SK-N-SH (cell line): ENCODE measurements at regions not wholly inside any gene's neighbourhood (a gene's known extent, or its start where the extent isn't known, plus 50 kb on each side); places are given as distances from the start of the nearest gene placed in this dataset.

Experiments
- CTCF ChIA-PET: fragments of 300-600, 350-600 bp; formaldehyde crosslinking; extraction: SDS; loops from one replicate; lab custom pipeline; 2021; lab: Yijun Ruan, JAX
- POLR2A ChIA-PET: fragments of 350-600 bp; sonication (Branson Sonifier 250); formaldehyde crosslinking; extraction: SDS; loops from one replicate; lab custom pipeline; 2020; ENCODE audit warnings: antibody characterized with exemption, inconsistent platforms; lab: Yijun Ruan, JAX
- DNase-seq: peaks from one replicate; pipeline ENCODE4 v3.0.0; 2012
- H2AFZ ChIP-seq: fragments of 200-600 bp; sonication (generic); 2 replicates; pipeline ENCODE4 v1.8.1; 2016; ENCODE audit warnings: antibody characterized with exemption, mild to moderate bottlenecking, low read depth
- H3F3A ChIP-seq: fragments of 200-600 bp; sonication (generic); replicated peaks from 2 replicates; pipeline ENCODE3; 2016; ENCODE audit warnings: antibody characterized with exemption, mild to moderate bottlenecking; ENCODE audit not compliant: insufficient read depth
- H3K27ac ChIP-seq, 2 experiments: fragments of 200-500 bp in 1 of 2; fragments of 200-600 bp in 1 of 2; sonication (Bioruptor generic) in 1 of 2; sonication (generic), shearing (Covaris generic) in 1 of 2; 2 replicates each; pipeline versions ENCODE4 v1.5.1 to v1.6.1; 2014 to 2016; ENCODE audit warnings: low read depth in 2 of 2, inconsistent platforms in 1 of 2, low read length in 1 of 2, mild to moderate bottlenecking in 1 of 2, mixed read lengths in 1 of 2
- H3K27me3 ChIP-seq: fragments of 200-600 bp; sonication (generic), shearing (Covaris generic); 2 replicates; pipeline ENCODE4 v1.6.1; 2016; ENCODE audit warnings: mixed run types; ENCODE audit not compliant: insufficient read depth
- H3K36me3 ChIP-seq, 2 experiments: fragments of 200-500 bp in 1 of 2; fragments of 200-600 bp in 1 of 2; sonication (Bioruptor generic) in 1 of 2; sonication (generic) in 1 of 2; replicated peaks in 1 of 2; 2 replicates each; pipeline versions ENCODE3 to v1.5.1; 2014 to 2016; ENCODE audit warnings: low read length in 1 of 2, mild to moderate bottlenecking in 1 of 2; ENCODE audit not compliant: insufficient read depth in 2 of 2, control insufficient read depth in 1 of 2
- H3K4me1 ChIP-seq, 2 experiments: fragments of 200-500 bp in 1 of 2; fragments of 200-600 bp in 1 of 2; sonication (Bioruptor generic) in 1 of 2; sonication (generic), shearing (Covaris generic) in 1 of 2; 2 replicates each; pipeline versions ENCODE4 v1.5.1 to v1.6.1; 2014 to 2016; ENCODE audit warnings: low read depth in 1 of 2, low read length in 1 of 2, mixed run types in 1 of 2; ENCODE audit not compliant: insufficient read depth in 2 of 2, control insufficient read depth in 1 of 2
- H3K4me2 ChIP-seq: fragments of 200-600 bp; sonication (generic), shearing (Covaris generic); 2 replicates; pipeline ENCODE4 v1.6.1; 2017; ENCODE audit warnings: mixed run types
- H3K4me3 ChIP-seq, 2 experiments: fragments of 200-500 bp in 1 of 2; fragments of 200-600 bp in 1 of 2; sonication (Bioruptor generic) in 1 of 2; sonication (generic), shearing (Covaris generic) in 1 of 2; 2 replicates each; pipeline versions ENCODE4 v1.5.1 to v1.8.1; 2014 to 2016; ENCODE audit warnings: low read depth in 2 of 2, inconsistent platforms in 1 of 2, low read length in 1 of 2, mild to moderate bottlenecking in 1 of 2, mixed read lengths in 1 of 2, moderate library complexity in 1 of 2
- H3K79me2 ChIP-seq: fragments of 200-600 bp; sonication (generic); 2 replicates; pipeline ENCODE4 v1.8.1; 2017; ENCODE audit warnings: mild to moderate bottlenecking; ENCODE audit not compliant: insufficient read depth
- H3K9ac ChIP-seq: fragments of 200-600 bp; sonication (generic); 2 replicates; pipeline ENCODE4 v1.6.1; 2017; ENCODE audit warnings: mixed run types
- H3K9me2 ChIP-seq: fragments of 200-600 bp; sonication (generic); 2 replicates; pipeline ENCODE4 v1.6.1; 2017; ENCODE audit warnings: mixed run types
- H3K9me3 ChIP-seq: fragments of 200-600 bp; sonication (generic); 2 replicates; pipeline ENCODE4 v1.6.1; 2017; ENCODE audit warnings: mixed run types, mild to moderate bottlenecking, moderate library complexity
- H4K20me1 ChIP-seq: fragments of 200-600 bp; sonication (generic); 2 replicates; pipeline ENCODE4 v1.6.1; 2017; ENCODE audit warnings: mild to moderate bottlenecking, mixed run types; ENCODE audit not compliant: insufficient read depth
- EP300 ChIP-seq, 2 experiments: IDR thresholded peaks; 2 replicates each; pipeline versions ENCODE4 v1.4.0 to v1.6.1; 2012; ENCODE audit warnings: borderline replicate concordance in 1 of 2, low read depth in 1 of 2, low read length in 1 of 2
- FOXJ3 ChIP-seq: sonication (generic); formaldehyde crosslinking; IDR thresholded peaks from 2 replicates; pipeline ENCODE4 v1.5.1; 2020; ENCODE audit warnings: mild to moderate bottlenecking, missing genetic modification reagents
- GABPA ChIP-seq: IDR thresholded peaks from 2 replicates; pipeline ENCODE4 v1.4.0; 2012; ENCODE audit warnings: low read depth, mild to moderate bottlenecking
- GATA2 ChIP-seq: sonication (generic); formaldehyde crosslinking; IDR thresholded peaks from 2 replicates; pipeline ENCODE4 v1.5.0; 2020; ENCODE audit warnings: mild to moderate bottlenecking, missing genetic modification reagents
- JUND ChIP-seq: IDR thresholded peaks from 2 replicates; pipeline ENCODE4 v1.4.0; 2012
- MXI1 ChIP-seq: IDR thresholded peaks from 2 replicates; pipeline ENCODE4 v1.6.1; 2012; ENCODE audit warnings: mild to moderate bottlenecking, low read depth, low read length, improper control_type of control experiment
- NRF1 ChIP-seq: IDR thresholded peaks from 2 replicates; pipeline ENCODE4 v1.6.1; 2012; ENCODE audit warnings: low read depth, mild to moderate bottlenecking, low read length
- POLR2AphosphoS5 ChIP-seq: IDR thresholded peaks from 2 replicates; pipeline ENCODE4 v1.6.1; 2012; ENCODE audit warnings: low read depth, low read length
- RAD21 ChIP-seq: IDR thresholded peaks from 2 replicates; pipeline ENCODE4 v1.6.1; 2012; ENCODE audit warnings: mild to moderate bottlenecking, low read length
- RCOR1 ChIP-seq: fragments of 150-350 bp; IDR thresholded peaks from 2 replicates; pipeline ENCODE4 v1.6.1; 2017; ENCODE audit warnings: antibody characterized with exemption, low read length
- TAF1 ChIP-seq: IDR thresholded peaks from 2 replicates; pipeline ENCODE4 v1.6.1; 2012; ENCODE audit warnings: low read depth, mild to moderate bottlenecking, low read length, moderate library complexity, borderline replicate concordance
- WGBS: methylation state at CpG from one replicate; pipeline ENCODE4 v1.1.6; 2017; ENCODE audit warnings: low lambda C conversion rate; 5-methylcytosine and 5-hydroxymethylcytosine counted together
- TF ChIP-seq, protein P1 (sequence below): IDR thresholded peaks from 2 replicates; pipeline ENCODE4 v1.4.0; 2012; ENCODE audit warnings: low read depth, borderline replicate concordance
- TF ChIP-seq, protein P2 (sequence below): fragments of 150-350 bp; IDR thresholded peaks from 2 replicates; pipeline ENCODE4 v1.6.1; 2017; ENCODE audit warnings: antibody characterized with exemption, low read length, low read depth, borderline replicate concordance

- TF ChIP-seq, protein P1, sequence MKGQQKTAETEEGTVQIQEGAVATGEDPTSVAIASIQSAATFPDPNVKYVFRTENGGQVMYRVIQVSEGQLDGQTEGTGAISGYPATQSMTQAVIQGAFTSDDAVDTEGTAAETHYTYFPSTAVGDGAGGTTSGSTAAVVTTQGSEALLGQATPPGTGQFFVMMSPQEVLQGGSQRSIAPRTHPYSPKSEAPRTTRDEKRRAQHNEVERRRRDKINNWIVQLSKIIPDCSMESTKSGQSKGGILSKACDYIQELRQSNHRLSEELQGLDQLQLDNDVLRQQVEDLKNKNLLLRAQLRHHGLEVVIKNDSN, result no peak
- TF ChIP-seq MXI1, result no peak
Observed at GRCh38 chr1:4127592-4128140, 227.6 kb upstream of the C1orf174 start (continued).

DNA sequence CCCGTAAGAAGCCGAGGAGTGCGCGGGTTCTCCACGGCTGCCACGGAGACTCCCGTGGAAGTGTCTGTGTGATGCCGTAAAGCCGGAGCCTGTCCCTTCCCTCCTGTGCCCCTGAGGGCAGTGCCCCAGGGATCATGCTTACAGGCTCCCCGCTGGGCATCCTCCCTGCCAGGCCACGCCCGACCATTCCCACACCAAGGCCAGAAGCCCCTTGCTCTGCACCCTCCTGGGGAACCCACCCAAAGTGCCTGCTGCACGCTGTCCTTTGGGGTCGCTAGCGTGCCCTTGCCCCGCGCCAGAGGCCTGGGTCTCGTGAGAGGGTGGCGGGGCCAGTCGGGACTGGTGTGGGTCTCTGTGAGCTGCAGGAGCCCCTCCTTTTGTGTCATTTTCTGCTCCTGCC, 228.5 kb upstream of the C1orf174 start:
- Histone ChIP-seq H3K27me3 (no peaks in the 10 kb centered on the region), H3K9me2 (no peaks in the 10 kb centered on the region), H3K36me3 (no peaks in the 10 kb centered on the region), H3K4me3 (no peak overlapping the region), H3K27ac (no peak overlapping the region), H3K9me3 (no peaks in the 10 kb centered on the region), H3K4me1 (no peaks in the 10 kb centered on the region), H3F3A (no peaks in the 10 kb centered on the region), H3K4me2 (no peak overlapping the region), H4K20me1 (no peaks in the 10 kb centered on the region), H2AFZ (no peak overlapping the region), H3K79me2 (no peaks in the 10 kb centered on the region), H3K9ac (no peak overlapping the region)
- ChIA-PET POLR2A (no interaction called here), CTCF (no interaction called here)
- WGBS, result 80% methylated on average over 3 of the region's 20 CpGs
- TF ChIP-seq EP300 (IDR thresholded peaks at IDR 0.05; ENCODE audit: borderline replicate concordance in 1 of 2, low read depth in 1 of 2, low read length in 1 of 2) (no peak), NRF1 (no peak), GABPA (no peak), RCOR1 (no peak), POLR2AphosphoS5 (no peak), GATA2 (CRISPR knock-in tag) (no peak), RAD21 (no peak)
- DNase-seq, result no peak

GRCh38 chr1:4129693-4130092, 229.6 kb upstream of the C1orf174 start:
- POLR2A ChIA-PET, result no interaction called here
- Histone ChIP-seq H3K4me2 (no peak overlapping the region), H3K27me3 (no peaks in the 10 kb centered on the region), H3K27ac (no peak overlapping the region), H4K20me1 (no peaks in the 10 kb centered on the region), H3K9ac (no peak overlapping the region), H3K9me2 (no peaks in the 10 kb centered on the region), H3K36me3 (no peaks in the 10 kb centered on the region), H2AFZ (no peak overlapping the region), H3K4me1 (no peaks in the 10 kb centered on the region), H3K9me3 (no peaks in the 10 kb centered on the region), H3F3A (no peaks in the 10 kb centered on the region), H3K4me3 (no peak overlapping the region), H3K79me2 (no peaks in the 10 kb centered on the region)
- WGBS, result 5% methylated on average over 4 of the region's 11 CpGs
- TF ChIP-seq JUND (no peak), FOXJ3 (CRISPR knock-in tag) (no peak), GATA2 (CRISPR knock-in tag) (no peak), NRF1 (no peak), TAF1 (no peak), GABPA (no peak)
- TF ChIP-seq, protein P2, sequence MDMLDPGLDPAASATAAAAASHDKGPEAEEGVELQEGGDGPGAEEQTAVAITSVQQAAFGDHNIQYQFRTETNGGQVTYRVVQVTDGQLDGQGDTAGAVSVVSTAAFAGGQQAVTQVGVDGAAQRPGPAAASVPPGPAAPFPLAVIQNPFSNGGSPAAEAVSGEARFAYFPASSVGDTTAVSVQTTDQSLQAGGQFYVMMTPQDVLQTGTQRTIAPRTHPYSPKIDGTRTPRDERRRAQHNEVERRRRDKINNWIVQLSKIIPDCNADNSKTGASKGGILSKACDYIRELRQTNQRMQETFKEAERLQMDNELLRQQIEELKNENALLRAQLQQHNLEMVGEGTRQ, result no peak
- CTCF ChIA-PET, result no interaction called here
- no peak for DNase-seq
